ENCODE measurements at regions not wholly inside any gene's neighbourhood (a gene's known extent, or its start where the extent isn't known, plus 50 kb on each side); places are given as distances from the start of the nearest gene placed in this dataset.

GRCh38 chr20:52410182-52410647 is 218.6 kb upstream of the ZFP64 start:
- H3K4me3 ChIP-seq: peak overlapping the region in 1 of 8 donors; percentile 11
- TF ChIP-seq POLR2A (IDR thresholded peaks at IDR 0.05) (no peak), POLR2AphosphoS5 (IDR thresholded peaks at IDR 0.05) (no peak), CTCF (IDR thresholded peaks at IDR 0.05 in 8 of 11, conservative IDR thresholded peaks at IDR 0.05 in 3 of 11) (no peak)
- intact Hi-C loops (cut with DNase I; ENCODE audit: low total_unique reads): no loop called here
- peak overlapping the region in 4 of 8 donors; percentile 43 to 78 (median 62) for H3K27ac ChIP-seq
- no peak for DNase-seq
- no peaks in the 10 kb centered on the region for H3K27me3 ChIP-seq (replicated peaks in 1 of 7)
- peaks cover 0 to 16% (median 6%) of the 10 kb centered on the region in 8 donors for H3K9me3 ChIP-seq
- peaks cover 0 to 29% (median 3%) of the 10 kb centered on the region in 6 donors for H3K4me1 ChIP-seq
- 45 to 63% (median 52%) methylated on average over 8 to 11 of the region's 11 CpGs for WGBS, 5 donors
- H3K36me3 ChIP-seq: no peaks in the 10 kb centered on the region

- H3K36me3 ChIP-seq: no peaks in the 10 kb centered on the region
- no peak for TF ChIP-seq POLR2AphosphoS5 (IDR thresholded peaks at IDR 0.05)
- no peak for TF ChIP-seq CTCF (IDR thresholded peaks at IDR 0.05 in 8 of 11, conservative IDR thresholded peaks at IDR 0.05 in 3 of 11)
- TF ChIP-seq POLR2A (IDR thresholded peaks at IDR 0.05): no peak
- H3K4me1 ChIP-seq: peaks cover 0 to 35% (median 3%) of the 10 kb centered on the region in 6 donors
- no peak overlapping the region for H3K4me3 ChIP-seq
- 71 to 91% (median 83%) methylated on average over 2 of the region's 2 CpGs for WGBS, 5 donors
- no peaks in the 10 kb centered on the region for H3K27me3 ChIP-seq (replicated peaks in 1 of 7)
- peak overlapping the region in 3 of 8 donors; percentile 38 to 57 (median 57) for H3K27ac ChIP-seq
- DNase-seq: no peak
- no peaks in the 10 kb centered on the region for H3K9me3 ChIP-seq
- intact Hi-C loops (cut with DNase I; ENCODE audit: low total_unique reads): no loop called here
These were observed 214.4 kb upstream of the ZFP64 start for GRCh38 chr20:52405986-52406385.

GRCh38 chr20:52405417-52405816 is 213.8 kb upstream of the ZFP64 start:
- peaks cover 0 to 29% (median 3%) of the 10 kb centered on the region in 6 donors for H3K4me1 ChIP-seq
- no peaks in the 10 kb centered on the region for H3K36me3 ChIP-seq
- intact Hi-C loops (cut with DNase I; ENCODE audit: low total_unique reads): no loop called here
- DNase-seq: no peak
- H3K27ac ChIP-seq: peak overlapping the region in 4 of 8 donors; percentile 38 to 57 (median 50)
- WGBS, 5 donors: 21 to 60% (median 48%) methylated on average over 1 of the region's 1 CpG
- no peak overlapping the region for H3K4me3 ChIP-seq
- H3K27me3 ChIP-seq (replicated peaks in 1 of 7): no peaks in the 10 kb centered on the region
- TF ChIP-seq CTCF (IDR thresholded peaks at IDR 0.05 in 8 of 11, conservative IDR thresholded peaks at IDR 0.05 in 3 of 11): no peak
- no peak for TF ChIP-seq POLR2A (IDR thresholded peaks at IDR 0.05)
- TF ChIP-seq POLR2AphosphoS5 (IDR thresholded peaks at IDR 0.05): no peak
- H3K9me3 ChIP-seq: no peaks in the 10 kb centered on the region

GRCh38 chr20:52404671-52405070 is 213.1 kb upstream of the ZFP64 start:
- H3K4me3 ChIP-seq: no peak overlapping the region
- intact Hi-C loops (cut with DNase I; ENCODE audit: low total_unique reads): no loop called here
- no peak for DNase-seq
- no peaks in the 10 kb centered on the region for H3K9me3 ChIP-seq
- no peaks in the 10 kb centered on the region for H3K36me3 ChIP-seq
- TF ChIP-seq POLR2AphosphoS5 (IDR thresholded peaks at IDR 0.05): no peak
- TF ChIP-seq CTCF (IDR thresholded peaks at IDR 0.05 in 8 of 11, conservative IDR thresholded peaks at IDR 0.05 in 3 of 11): no peak
- no peak for TF ChIP-seq POLR2A (IDR thresholded peaks at IDR 0.05)
- 64 to 77% (median 66%) methylated on average over 3 of the region's 3 CpGs for WGBS, 5 donors
- no peaks in the 10 kb centered on the region for H3K27me3 ChIP-seq (replicated peaks in 1 of 7)
- peaks cover 0 to 27% (median 3%) of the 10 kb centered on the region in 6 donors for H3K4me1 ChIP-seq
- H3K27ac ChIP-seq: peak overlapping the region in 5 of 8 donors; percentile 7 to 57 (median 43)

All from spleen (tissue), 11 donors.